ENCODE measurements at regions not wholly inside any gene's neighbourhood (a gene's known extent, or its start where the extent isn't known, plus 50 kb on each side); places are given as distances from the start of the nearest gene placed in this dataset.

DNA sequence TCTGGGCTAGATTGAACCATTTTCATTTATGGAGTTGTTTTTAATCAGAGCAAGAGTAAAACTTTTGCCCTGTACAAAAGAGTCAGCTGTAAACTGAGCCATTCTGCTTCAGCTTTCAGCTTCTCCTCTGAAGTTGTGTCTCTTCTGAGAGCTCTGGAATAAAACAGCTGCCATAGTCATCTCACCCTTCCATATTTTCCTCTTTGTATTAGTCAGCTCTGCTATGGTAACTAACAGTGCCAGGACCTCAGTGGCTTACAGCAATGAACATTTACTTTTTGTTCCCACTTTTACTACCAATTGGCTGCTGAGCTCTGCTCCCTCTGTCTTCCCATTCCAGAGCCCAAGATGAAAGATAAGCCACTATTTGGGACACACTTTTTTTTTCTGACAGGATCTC is 178.5 kb downstream of the DAD1 start:
- Histone ChIP-seq H3K36me3 (ENCODE audit: control insufficient read depth in 3 of 3, insufficient read depth in 3 of 3, low read length in 3 of 3) (no peaks in the 10 kb centered on the region), H3K27ac (ENCODE audit: low read depth, low read length) (no peak overlapping the region), H3K9ac (ENCODE audit: low read depth in 1 of 3, low read length in 3 of 3) (no peak overlapping the region), H3K9me3 (ENCODE audit: control insufficient read depth in 3 of 3, low read length in 3 of 3) (no peaks in the 10 kb centered on the region), H3K4me1 (ENCODE audit: control insufficient read depth in 3 of 3, insufficient read depth in 3 of 3, low read length in 3 of 3) (no peaks in the 10 kb centered on the region), H3K4me3 (ENCODE audit: low read length in 3 of 3) (no peak overlapping the region), H3K27me3 (ENCODE audit: control insufficient read depth in 3 of 3, insufficient read depth in 3 of 3, low read length in 3 of 3) (peaks cover 0 to 2% (median 0%) of the 10 kb centered on the region in 3 donors)

DNA sequence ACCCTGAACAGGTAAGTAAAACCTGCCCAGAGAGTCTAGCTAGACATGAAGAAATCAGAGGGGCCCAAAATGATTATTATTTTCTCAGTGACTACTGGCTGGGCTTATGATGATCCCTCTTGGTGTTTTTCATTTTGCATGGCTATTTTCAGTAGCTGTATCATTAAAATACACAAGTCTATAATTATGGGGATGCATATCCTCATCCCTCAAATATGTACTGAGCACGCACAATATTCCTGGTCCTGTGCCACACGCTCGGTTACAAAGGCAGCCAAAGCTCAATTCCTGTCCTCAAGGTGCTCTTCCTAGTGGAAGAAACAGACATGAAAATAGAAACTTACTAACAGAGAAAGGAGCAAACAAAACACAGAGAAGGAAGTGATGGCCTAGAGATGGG is 180.0 kb downstream of the DAD1 start:
- no peak overlapping the region for H3K27ac ChIP-seq (ENCODE audit: low read depth, low read length)
- no peak overlapping the region for H3K9ac ChIP-seq (ENCODE audit: low read depth in 1 of 3, low read length in 3 of 3)
- H3K9me3 ChIP-seq (ENCODE audit: control insufficient read depth in 3 of 3, low read length in 3 of 3): no peaks in the 10 kb centered on the region
- H3K4me1 ChIP-seq (ENCODE audit: control insufficient read depth in 3 of 3, insufficient read depth in 3 of 3, low read length in 3 of 3): no peaks in the 10 kb centered on the region
- no peak overlapping the region for H3K4me3 ChIP-seq (ENCODE audit: low read length in 3 of 3)
- H3K27me3 ChIP-seq (ENCODE audit: control insufficient read depth in 3 of 3, insufficient read depth in 3 of 3, low read length in 3 of 3): peaks cover 0 to 2% (median 0%) of the 10 kb centered on the region in 3 donors
- H3K36me3 ChIP-seq (ENCODE audit: control insufficient read depth in 3 of 3, insufficient read depth in 3 of 3, low read length in 3 of 3): no peaks in the 10 kb centered on the region

- H3K9me3 ChIP-seq (ENCODE audit: control insufficient read depth in 3 of 3, low read length in 3 of 3): no peaks in the 10 kb centered on the region
- H3K4me1 ChIP-seq (ENCODE audit: control insufficient read depth in 3 of 3, insufficient read depth in 3 of 3, low read length in 3 of 3): no peaks in the 10 kb centered on the region
- H3K36me3 ChIP-seq (ENCODE audit: control insufficient read depth in 3 of 3, insufficient read depth in 3 of 3, low read length in 3 of 3): no peaks in the 10 kb centered on the region
- H3K27me3 ChIP-seq (ENCODE audit: control insufficient read depth in 3 of 3, insufficient read depth in 3 of 3, low read length in 3 of 3): peaks cover 0 to 2% (median 0%) of the 10 kb centered on the region in 3 donors
- H3K9ac ChIP-seq (ENCODE audit: low read depth in 1 of 3, low read length in 3 of 3): no peak overlapping the region
- H3K27ac ChIP-seq (ENCODE audit: low read depth, low read length): no peak overlapping the region
- H3K4me3 ChIP-seq (ENCODE audit: low read length in 3 of 3): no peak overlapping the region
Observed at GRCh38 chr14:22408547-22408946, 180.5 kb downstream of the DAD1 start.

- Histone ChIP-seq H3K9ac (ENCODE audit: low read depth in 1 of 3, low read length in 3 of 3) (no peak overlapping the region), H3K4me1 (ENCODE audit: control insufficient read depth in 3 of 3, insufficient read depth in 3 of 3, low read length in 3 of 3) (no peaks in the 10 kb centered on the region), H3K27ac (ENCODE audit: low read depth, low read length) (no peak overlapping the region), H3K4me3 (ENCODE audit: low read length in 3 of 3) (no peak overlapping the region), H3K27me3 (ENCODE audit: control insufficient read depth in 3 of 3, insufficient read depth in 3 of 3, low read length in 3 of 3) (no peaks in the 10 kb centered on the region), H3K36me3 (ENCODE audit: control insufficient read depth in 3 of 3, insufficient read depth in 3 of 3, low read length in 3 of 3) (no peaks in the 10 kb centered on the region), H3K9me3 (ENCODE audit: control insufficient read depth in 3 of 3, low read length in 3 of 3) (no peaks in the 10 kb centered on the region)
Observed at GRCh38 chr14:22407033-22407432, 182.0 kb downstream of the DAD1 start.

GRCh38 chr14:22405201-22405600 is 183.8 kb downstream of the DAD1 start:
- H3K9me3 ChIP-seq (ENCODE audit: control insufficient read depth in 3 of 3, low read length in 3 of 3): no peaks in the 10 kb centered on the region
- H3K27ac ChIP-seq (ENCODE audit: low read depth, low read length): no peak overlapping the region
- H3K27me3 ChIP-seq (ENCODE audit: control insufficient read depth in 3 of 3, insufficient read depth in 3 of 3, low read length in 3 of 3): no peaks in the 10 kb centered on the region
- no peaks in the 10 kb centered on the region for H3K4me1 ChIP-seq (ENCODE audit: control insufficient read depth in 3 of 3, insufficient read depth in 3 of 3, low read length in 3 of 3)
- no peaks in the 10 kb centered on the region for H3K36me3 ChIP-seq (ENCODE audit: control insufficient read depth in 3 of 3, insufficient read depth in 3 of 3, low read length in 3 of 3)
- no peak overlapping the region for H3K4me3 ChIP-seq (ENCODE audit: low read length in 3 of 3)
- no peak overlapping the region for H3K9ac ChIP-seq (ENCODE audit: low read depth in 1 of 3, low read length in 3 of 3)

GRCh38 chr14:22403296-22403695 is 185.7 kb downstream of the DAD1 start:
- Histone ChIP-seq H3K27me3 (ENCODE audit: control insufficient read depth in 3 of 3, insufficient read depth in 3 of 3, low read length in 3 of 3) (no peaks in the 10 kb centered on the region), H3K36me3 (ENCODE audit: control insufficient read depth in 3 of 3, insufficient read depth in 3 of 3, low read length in 3 of 3) (no peaks in the 10 kb centered on the region), H3K27ac (ENCODE audit: low read depth, low read length) (no peak overlapping the region), H3K9me3 (ENCODE audit: control insufficient read depth in 3 of 3, low read length in 3 of 3) (no peaks in the 10 kb centered on the region), H3K9ac (ENCODE audit: low read depth in 1 of 3, low read length in 3 of 3) (no peak overlapping the region), H3K4me3 (ENCODE audit: low read length in 3 of 3) (no peak overlapping the region), H3K4me1 (ENCODE audit: control insufficient read depth in 3 of 3, insufficient read depth in 3 of 3, low read length in 3 of 3) (no peaks in the 10 kb centered on the region)

GRCh38 chr14:22400655-22401259 is 188.3 kb downstream of the DAD1 start:
- Histone ChIP-seq H3K9ac (ENCODE audit: low read depth in 1 of 3, low read length in 3 of 3) (no peak overlapping the region), H3K36me3 (ENCODE audit: control insufficient read depth in 3 of 3, insufficient read depth in 3 of 3, low read length in 3 of 3) (no peaks in the 10 kb centered on the region), H3K4me1 (ENCODE audit: control insufficient read depth in 3 of 3, insufficient read depth in 3 of 3, low read length in 3 of 3) (no peaks in the 10 kb centered on the region), H3K9me3 (ENCODE audit: control insufficient read depth in 3 of 3, low read length in 3 of 3) (no peaks in the 10 kb centered on the region), H3K27ac (ENCODE audit: low read depth, low read length) (no peak overlapping the region), H3K4me3 (ENCODE audit: low read length in 3 of 3) (no peak overlapping the region), H3K27me3 (ENCODE audit: control insufficient read depth in 3 of 3, insufficient read depth in 3 of 3, low read length in 3 of 3) (no peaks in the 10 kb centered on the region)

DNA sequence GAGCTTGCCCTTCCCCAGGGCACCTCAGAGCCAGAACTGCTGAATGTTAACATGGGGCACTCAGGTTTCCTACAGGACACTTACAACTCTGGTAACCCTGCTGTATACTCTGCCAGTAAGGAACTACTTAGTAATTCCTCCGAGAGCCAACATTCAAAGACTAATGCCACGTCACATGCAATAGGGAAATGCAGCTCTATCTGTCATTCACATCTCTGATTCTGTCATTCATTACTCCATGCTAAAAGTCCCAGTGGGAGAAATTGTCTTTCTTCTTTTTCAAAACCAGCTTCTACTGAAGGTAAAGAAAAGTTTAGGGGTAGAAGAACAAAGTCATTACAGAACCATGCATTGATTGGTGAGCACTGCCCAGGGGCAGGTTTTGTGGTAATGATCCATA is 189.2 kb downstream of the DAD1 start:
- Histone ChIP-seq H3K4me1 (ENCODE audit: control insufficient read depth in 3 of 3, insufficient read depth in 3 of 3, low read length in 3 of 3) (no peaks in the 10 kb centered on the region), H3K9me3 (ENCODE audit: control insufficient read depth in 3 of 3, low read length in 3 of 3) (no peaks in the 10 kb centered on the region), H3K4me3 (ENCODE audit: low read length in 3 of 3) (no peak overlapping the region), H3K9ac (ENCODE audit: low read depth in 1 of 3, low read length in 3 of 3) (no peak overlapping the region), H3K27ac (ENCODE audit: low read depth, low read length) (no peak overlapping the region), H3K36me3 (ENCODE audit: control insufficient read depth in 3 of 3, insufficient read depth in 3 of 3, low read length in 3 of 3) (no peaks in the 10 kb centered on the region), H3K27me3 (ENCODE audit: control insufficient read depth in 3 of 3, insufficient read depth in 3 of 3, low read length in 3 of 3) (no peaks in the 10 kb centered on the region)

DNA sequence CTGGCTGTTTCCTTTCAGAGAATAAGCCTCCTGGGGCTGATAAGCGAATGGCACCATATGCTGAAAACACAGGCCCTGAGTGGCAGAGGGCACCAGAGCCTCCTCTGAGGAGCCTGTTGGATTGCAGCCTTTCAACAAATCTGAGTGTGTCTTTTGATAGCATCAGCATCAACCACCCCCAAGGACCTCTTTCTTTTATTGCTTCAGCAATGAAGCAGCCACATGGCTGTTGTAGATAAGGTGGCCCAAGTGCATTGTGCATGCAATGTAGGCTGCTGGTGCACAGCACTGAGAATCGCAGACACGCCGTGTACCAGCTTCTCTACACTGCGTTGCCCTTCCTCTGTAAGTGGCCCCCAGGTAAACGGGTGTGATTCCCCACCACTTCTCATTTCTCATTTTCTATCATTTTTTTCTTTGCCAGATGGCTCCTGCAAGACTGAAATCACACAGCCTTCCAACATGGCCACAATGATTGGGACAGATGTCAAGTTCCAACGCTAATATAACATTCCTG is 191.7 kb downstream of the DAD1 start:
- Histone ChIP-seq H3K36me3 (ENCODE audit: control insufficient read depth in 3 of 3, insufficient read depth in 3 of 3, low read length in 3 of 3) (no peaks in the 10 kb centered on the region), H3K9ac (ENCODE audit: low read depth in 1 of 3, low read length in 3 of 3) (no peak overlapping the region), H3K4me1 (ENCODE audit: control insufficient read depth in 3 of 3, insufficient read depth in 3 of 3, low read length in 3 of 3) (no peaks in the 10 kb centered on the region), H3K27me3 (ENCODE audit: control insufficient read depth in 3 of 3, insufficient read depth in 3 of 3, low read length in 3 of 3) (no peaks in the 10 kb centered on the region), H3K27ac (ENCODE audit: low read depth, low read length) (no peak overlapping the region), H3K9me3 (ENCODE audit: control insufficient read depth in 3 of 3, low read length in 3 of 3) (no peaks in the 10 kb centered on the region), H3K4me3 (ENCODE audit: low read length in 3 of 3) (no peak overlapping the region)

DNA sequence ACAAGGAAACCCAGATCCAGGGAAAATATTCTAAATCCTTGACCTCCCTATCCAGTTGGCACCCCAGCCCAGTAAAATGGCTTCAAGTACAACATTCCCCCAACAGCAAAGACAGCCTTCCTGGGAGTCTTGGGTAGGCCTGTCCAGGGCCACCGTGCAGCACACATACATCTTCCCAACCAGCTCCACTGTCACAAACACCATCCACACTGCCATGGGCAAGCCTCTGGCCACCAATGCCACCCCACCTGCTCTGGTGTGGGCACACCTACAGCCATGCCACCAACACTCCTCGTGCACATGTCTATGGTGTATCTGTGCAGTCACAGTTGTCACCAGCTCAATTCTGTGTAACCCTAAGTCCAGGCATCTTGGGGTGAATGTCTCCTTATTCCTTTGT is 193.2 kb downstream of the DAD1 start:
- Histone ChIP-seq H3K27ac (ENCODE audit: low read depth, low read length) (no peak overlapping the region), H3K27me3 (ENCODE audit: control insufficient read depth in 3 of 3, insufficient read depth in 3 of 3, low read length in 3 of 3) (no peaks in the 10 kb centered on the region), H3K36me3 (ENCODE audit: control insufficient read depth in 3 of 3, insufficient read depth in 3 of 3, low read length in 3 of 3) (no peaks in the 10 kb centered on the region), H3K4me3 (ENCODE audit: low read length in 3 of 3) (no peak overlapping the region), H3K9ac (ENCODE audit: low read depth in 1 of 3, low read length in 3 of 3) (no peak overlapping the region), H3K4me1 (ENCODE audit: control insufficient read depth in 3 of 3, insufficient read depth in 3 of 3, low read length in 3 of 3) (no peaks in the 10 kb centered on the region), H3K9me3 (ENCODE audit: control insufficient read depth in 3 of 3, low read length in 3 of 3) (no peaks in the 10 kb centered on the region)

Measured in skeletal muscle tissue (tissue), 3 donors.